ENCODE measurements at regions not wholly inside any gene's neighbourhood (a gene's known extent, or its start where the extent isn't known, plus 50 kb on each side); places are given as distances from the start of the nearest gene placed in this dataset.
A peak's percentile ranks its signal among the peaks of the same experiment; 100 is the strongest.

- 93% methylated on average over 4 of the region's 4 CpGs for WGBS
These were observed 64.0 kb upstream of the CLDN14 start for GRCh38 chr21:36543924-36544323.

GRCh38 chr21:36544545-36544944, 64.6 kb upstream of the CLDN14 start:
- no peak for DNase-seq (ENCODE audit: low spot score)
- no peak overlapping the region for H3K9ac ChIP-seq (ENCODE audit: low read depth in 1 of 2, low read length in 2 of 2)
- 29% methylated on average over 9 of the region's 9 CpGs for WGBS
- no peaks in the 10 kb centered on the region for H3K9me3 ChIP-seq (ENCODE audit: control insufficient read depth in 4 of 4, low read length in 3 of 4)
- no peaks in the 10 kb centered on the region for H3K27me3 ChIP-seq (ENCODE audit: control insufficient read depth in 4 of 4, insufficient read depth in 4 of 4, low read length in 3 of 4)
- peaks cover 11 to 41% (median 34%) of the 10 kb centered on the region in 4 donors for H3K4me1 ChIP-seq (ENCODE audit: control insufficient read depth in 4 of 4, insufficient read depth in 4 of 4, low read length in 3 of 4)
- peak overlapping the region; percentile 54 to 55 for H3K27ac ChIP-seq (ENCODE audit: low read depth in 1 of 2, low read length in 2 of 2)
- no peaks in the 10 kb centered on the region for H3K36me3 ChIP-seq (ENCODE audit: control insufficient read depth in 4 of 4, insufficient read depth in 3 of 4, low read depth in 1 of 4, low read length in 3 of 4)
- no peak overlapping the region for H3K4me3 ChIP-seq (ENCODE audit: low read depth in 1 of 3, low read length in 3 of 3)
- TF ChIP-seq REST (IDR thresholded peaks at IDR 0.05) (no peak), FOXA2 (IDR thresholded peaks at IDR 0.05) (no peak), RXRA (IDR thresholded peaks at IDR 0.05) (peak; percentile 54 to 69), HNF4A (conservative IDR thresholded peaks at IDR 0.05) (peak; percentile 76), HNF4G (IDR thresholded peaks at IDR 0.05) (no peak), GABPA (IDR thresholded peaks at IDR 0.05 in 1 of 2, conservative IDR thresholded peaks at IDR 0.05 in 1 of 2) (no peak), YY1 (IDR thresholded peaks at IDR 0.05) (no peak), NR2F2 (IDR thresholded peaks at IDR 0.05) (no peak), EGR1 (IDR thresholded peaks at IDR 0.05; ENCODE audit: low read depth in 2 of 2) (no peak), FOXA1 (IDR thresholded peaks at IDR 0.05) (no peak), TAF1 (conservative IDR thresholded peaks at IDR 0.05) (no peak)
- TF ChIP-seq, protein P1, sequence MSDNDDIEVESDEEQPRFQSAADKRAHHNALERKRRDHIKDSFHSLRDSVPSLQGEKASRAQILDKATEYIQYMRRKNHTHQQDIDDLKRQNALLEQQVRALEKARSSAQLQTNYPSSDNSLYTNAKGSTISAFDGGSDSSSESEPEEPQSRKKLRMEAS (IDR thresholded peaks at IDR 0.05), result no peak

More at GRCh38 chr21:36543924-36544323, 64.0 kb upstream of the CLDN14 start:
- H3K9me3 ChIP-seq (ENCODE audit: control insufficient read depth in 4 of 4, low read length in 3 of 4), result no peaks in the 10 kb centered on the region
- no peaks in the 10 kb centered on the region for H3K27me3 ChIP-seq (ENCODE audit: control insufficient read depth in 4 of 4, insufficient read depth in 4 of 4, low read length in 3 of 4)
- no peak overlapping the region for H3K4me3 ChIP-seq (ENCODE audit: low read depth in 1 of 3, low read length in 3 of 3)
- H3K4me1 ChIP-seq (ENCODE audit: control insufficient read depth in 4 of 4, insufficient read depth in 4 of 4, low read length in 3 of 4), result peaks cover 11 to 41% (median 34%) of the 10 kb centered on the region in 4 donors
- H3K9ac ChIP-seq (ENCODE audit: low read depth in 1 of 2, low read length in 2 of 2), result no peak overlapping the region
- no peak for DNase-seq (ENCODE audit: low spot score)
- H3K36me3 ChIP-seq (ENCODE audit: control insufficient read depth in 4 of 4, insufficient read depth in 3 of 4, low read depth in 1 of 4, low read length in 3 of 4), result no peaks in the 10 kb centered on the region
- TF ChIP-seq NR2F2 (IDR thresholded peaks at IDR 0.05), result no peak
- TF ChIP-seq RAD21 (IDR thresholded peaks at IDR 0.05), result no peak
- TF ChIP-seq HNF4G (IDR thresholded peaks at IDR 0.05), result no peak
- no peak for TF ChIP-seq SP1 (IDR thresholded peaks at IDR 0.05)
- TF ChIP-seq FOXA2 (IDR thresholded peaks at IDR 0.05), result no peak
- no peak for TF ChIP-seq YY1 (IDR thresholded peaks at IDR 0.05)
- TF ChIP-seq GABPA (IDR thresholded peaks at IDR 0.05 in 1 of 2, conservative IDR thresholded peaks at IDR 0.05 in 1 of 2), result no peak
- no peak for TF ChIP-seq ZBTB33 (IDR thresholded peaks at IDR 0.05)
- no peak for TF ChIP-seq JUND (IDR thresholded peaks at IDR 0.05)
- TF ChIP-seq TAF1 (conservative IDR thresholded peaks at IDR 0.05), result no peak
- TF ChIP-seq, protein P1 (IDR thresholded peaks at IDR 0.05), result no peak
- TF ChIP-seq REST (IDR thresholded peaks at IDR 0.05), result no peak
- no peak for TF ChIP-seq FOXA1 (IDR thresholded peaks at IDR 0.05)
- no peak for TF ChIP-seq EGR1 (IDR thresholded peaks at IDR 0.05; ENCODE audit: low read depth in 2 of 2)
- no peak for TF ChIP-seq RXRA (IDR thresholded peaks at IDR 0.05)
- TF ChIP-seq HNF4A (conservative IDR thresholded peaks at IDR 0.05), result no peak
- H3K27ac ChIP-seq (ENCODE audit: low read depth in 1 of 2, low read length in 2 of 2), result peak overlapping the region; percentile 54 to 55

All from liver (tissue), 7 donors.